Spleen (tissue), 11 donors: ENCODE measurements at regions not wholly inside any gene's neighbourhood (a gene's known extent, or its start where the extent isn't known, plus 50 kb on each side); places are given as distances from the start of the nearest gene placed in this dataset.

Source experiments
- DNase-seq: peaks from one replicate; pipeline ENCODE4 v3.0.0-alpha.2; 2020
- H3K27ac ChIP-seq, 8 donors: fragments of 200-600 bp; sonication (generic) in 7 of 8; 1 replicate in 4 of 8; 2 replicates in 4 of 8; pipeline versions ENCODE4 v1.5.0 to v1.8.0; 2016 to 2021; ENCODE audit warnings: inconsistent platforms in 4 of 8, mild to moderate bottlenecking in 4 of 8, moderate library complexity in 1 of 8
- H3K27me3 ChIP-seq, 7 donors: fragments of 200-600 bp; sonication (generic) in 6 of 7; replicated peaks in 1 of 7; 1 replicate in 4 of 7; 2 replicates in 3 of 7; pipeline versions ENCODE4 v1.5.0 to v1.8.0; 2016 to 2021; ENCODE audit warnings: inconsistent platforms in 3 of 7, mild to moderate bottlenecking in 1 of 7
- H3K36me3 ChIP-seq, 6 donors: fragments of 200-600 bp; sonication (generic) in 5 of 6; 1 replicate in 4 of 6; 2 replicates in 2 of 6; pipeline versions ENCODE4 v1.5.0 to v1.8.0; 2016 to 2021; ENCODE audit warnings: inconsistent platforms in 2 of 6
- H3K4me1 ChIP-seq, 6 donors: fragments of 200-600 bp; sonication (generic) in 5 of 6; 1 replicate in 3 of 6; 2 replicates in 3 of 6; pipeline versions ENCODE4 v1.5.0 to v1.8.0; 2016 to 2021; ENCODE audit warnings: inconsistent platforms in 3 of 6
- H3K4me3 ChIP-seq, 8 donors: fragments of 200-600 bp; sonication (generic) in 7 of 8; 1 replicate in 4 of 8; 2 replicates in 4 of 8; pipeline versions ENCODE4 v1.5.0 to v1.8.0; 2016 to 2021; ENCODE audit warnings: inconsistent platforms in 4 of 8, mild to moderate bottlenecking in 4 of 8, moderate library complexity in 2 of 8
- H3K9me3 ChIP-seq, 8 donors: fragments of 200-600 bp; sonication (generic) in 7 of 8; 1 replicate in 4 of 8; 2 replicates in 4 of 8; pipeline versions ENCODE4 v1.5.0 to v1.8.0; 2016 to 2021; ENCODE audit warnings: inconsistent platforms in 4 of 8
- CTCF ChIP-seq, 11 experiments: fragments of 200-600 bp in 7 of 11; fragments of 450-650 bp in 4 of 11; sonication (generic) in 4 of 11; IDR thresholded peaks in 8 of 11; conservative IDR thresholded peaks in 3 of 11; 1 replicate in 7 of 11; 2 replicates in 4 of 11; pipeline versions ENCODE4 v1.4.0 to v1.8.0; 2016 to 2021; ENCODE audit warnings: antibody characterized with exemption in 11 of 11, inconsistent platforms in 4 of 11, mild to moderate bottlenecking in 1 of 11
- POLR2A ChIP-seq, 3 donors: fragments of 450-650 bp; IDR thresholded peaks; one replicate each; pipeline ENCODE4 v1.5.1; 2017; ENCODE audit warnings: antibody characterized with exemption in 3 of 3, mild to moderate bottlenecking in 1 of 3
- POLR2AphosphoS5 ChIP-seq, 3 donors: sonication (generic); formaldehyde crosslinking; IDR thresholded peaks; one replicate each; pipeline ENCODE4 v1.5.1; 2017; ENCODE audit warnings: antibody characterized with exemption in 3 of 3
- WGBS, 5 donors: extraction: QIAGEN DNeasy Blood & Tissue Kit in 3 of 5; methylation state at CpG; one replicate each; pipeline versions ENCODE4 v1.1.5 to v1.1.7; 2013 to 2018; 5-methylcytosine and 5-hydroxymethylcytosine counted together
- intact Hi-C: fragments of 100-400 bp; cut with DNase I; formaldehyde crosslinking; loops from one replicate; pipeline ENCODE4 v1.15.0; 2023; ENCODE audit warnings: low total_unique reads
- donor health status: healthy with polysubstance abuse.
- donor health status: DM: no; HTN: no; CAD: no; lungs with moderate emphysema.
- donor health status: DM: no; HTN: no; CAD: no.
- donor health status: Bipolar disorder and iron deficiency.
- donor health status: healthy.
- donor health status: DM: no; HTN: no; CAD: no.
- donor health status: DM: yes; HTN: yes; CAD: no.

GRCh38 chr6:40893021-40893420, 146.0 kb downstream of the UNC5CL start:
- H3K36me3 ChIP-seq, result no peaks in the 10 kb centered on the region
- H3K27me3 ChIP-seq, result no peaks in the 10 kb centered on the region
- intact Hi-C loops, result no loop called here
- H3K4me1 ChIP-seq, result peaks cover 0 to 8% (median 0%) of the 10 kb centered on the region in 6 donors
- no peaks in the 10 kb centered on the region for H3K9me3 ChIP-seq
- WGBS, 5 donors, result 84 to 94% (median 88%) methylated on average over 7 of the region's 7 CpGs
- no peak overlapping the region for H3K27ac ChIP-seq
- no peak for DNase-seq
- no peak for TF ChIP-seq POLR2A (IDR thresholded peaks at IDR 0.05)
- no peak for TF ChIP-seq CTCF (IDR thresholded peaks at IDR 0.05 in 8 of 11, conservative IDR thresholded peaks at IDR 0.05 in 3 of 11)
- TF ChIP-seq POLR2AphosphoS5 (IDR thresholded peaks at IDR 0.05), result no peak
- H3K4me3 ChIP-seq, result no peak overlapping the region

GRCh38 chr6:40892223-40892622, 146.8 kb downstream of the UNC5CL start:
- DNase-seq, result no peak
- TF ChIP-seq POLR2A (IDR thresholded peaks at IDR 0.05) (no peak), CTCF (IDR thresholded peaks at IDR 0.05 in 8 of 11, conservative IDR thresholded peaks at IDR 0.05 in 3 of 11) (no peak), POLR2AphosphoS5 (IDR thresholded peaks at IDR 0.05) (no peak)

GRCh38 chr6:40891686-40892085, 147.3 kb downstream of the UNC5CL start:
- Histone ChIP-seq H3K4me1 (peaks cover 0 to 8% (median 0%) of the 10 kb centered on the region in 6 donors), H3K4me3 (no peak overlapping the region), H3K9me3 (no peaks in the 10 kb centered on the region), H3K36me3 (no peaks in the 10 kb centered on the region), H3K27ac (peak overlapping the region in 1 of 8 donors; percentile 41), H3K27me3 (no peaks in the 10 kb centered on the region)
- no peak for DNase-seq
- TF ChIP-seq POLR2AphosphoS5 (IDR thresholded peaks at IDR 0.05) (peak in 2 of 3 donors; percentile 47 to 56), CTCF (IDR thresholded peaks at IDR 0.05 in 8 of 11, conservative IDR thresholded peaks at IDR 0.05 in 3 of 11) (no peak)
- intact Hi-C loops, result no loop called here
- 64 to 75% (median 73%) methylated on average over 8 of the region's 8 CpGs for WGBS, 5 donors

More at GRCh38 chr6:40892223-40892622, 146.8 kb downstream of the UNC5CL start:
- Histone ChIP-seq H3K27ac (no peak overlapping the region), H3K4me1 (peaks cover 0 to 8% (median 0%) of the 10 kb centered on the region in 6 donors), H3K4me3 (no peak overlapping the region), H3K9me3 (no peaks in the 10 kb centered on the region), H3K36me3 (no peaks in the 10 kb centered on the region), H3K27me3 (no peaks in the 10 kb centered on the region)
- intact Hi-C loops, result no loop called here
- WGBS, 5 donors, result 88 to 94% (median 91%) methylated on average over 8 of the region's 8 CpGs

- TF ChIP-seq CTCF (IDR thresholded peaks at IDR 0.05 in 8 of 11, conservative IDR thresholded peaks at IDR 0.05 in 3 of 11) (no peak), POLR2AphosphoS5 (IDR thresholded peaks at IDR 0.05) (no peak), POLR2A (IDR thresholded peaks at IDR 0.05) (no peak)
- Histone ChIP-seq H3K27ac (no peak overlapping the region), H3K27me3 (no peaks in the 10 kb centered on the region), H3K9me3 (no peaks in the 10 kb centered on the region), H3K36me3 (no peaks in the 10 kb centered on the region), H3K4me1 (peaks cover 0 to 8% (median 0%) of the 10 kb centered on the region in 6 donors), H3K4me3 (no peak overlapping the region)
- intact Hi-C loops, result no loop called here
- 57 to 72% (median 69%) methylated on average over 2 of the region's 2 CpGs for WGBS, 5 donors
- DNase-seq, result no peak
Observed at GRCh38 chr6:40891131-40891530, 147.9 kb downstream of the UNC5CL start.
